ENCODE measurements at regions not wholly inside any gene's neighbourhood (a gene's known extent, or its start where the extent isn't known, plus 50 kb on each side); places are given as distances from the start of the nearest gene placed in this dataset.
"Not testable (repeated sequence)": the region's sequence is repeated elsewhere in the genome, so short reads cannot be mapped to it uniquely, and the experiment has no call there.

DNA sequence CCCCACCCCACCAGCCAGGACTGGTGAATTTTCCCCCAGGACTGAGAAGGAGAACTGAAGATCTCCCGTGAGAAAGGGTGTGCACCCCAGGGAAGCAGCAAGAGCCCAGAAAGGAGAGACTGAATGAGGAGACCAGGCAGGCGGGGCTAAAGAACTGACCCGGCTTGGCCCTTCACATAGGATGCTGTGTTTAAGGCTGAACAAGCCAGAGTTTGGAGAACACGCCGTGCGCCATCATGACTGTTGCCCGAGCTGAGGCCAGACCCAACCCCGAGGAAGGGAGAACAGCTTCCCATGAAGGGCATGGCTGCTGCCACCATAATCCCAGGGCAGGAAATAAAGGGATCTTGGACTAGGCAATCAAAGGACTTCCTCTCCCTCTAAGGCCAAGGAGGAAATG lies 104.7 kb upstream of the SRSF6 start:
- H3K9me3 ChIP-seq, result no peaks in the 10 kb centered on the region

DNA sequence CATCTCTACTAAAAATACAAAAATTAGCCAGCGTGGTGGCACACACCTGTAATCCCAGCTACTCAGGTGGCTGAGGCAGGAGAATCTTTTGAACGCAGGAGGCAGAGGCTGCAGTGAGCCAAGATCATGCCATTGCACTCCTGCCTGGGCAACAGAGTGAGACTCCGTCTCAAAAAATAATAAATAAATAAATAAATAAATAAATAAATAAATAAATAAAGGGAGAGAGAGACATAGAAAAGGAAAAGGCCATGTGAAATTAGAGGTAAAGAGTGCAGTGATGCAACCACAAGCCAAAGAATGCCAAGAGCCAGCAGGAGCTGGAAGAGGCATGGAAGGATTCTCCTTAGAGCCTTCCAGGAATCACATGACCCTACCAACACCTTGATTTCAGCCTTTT lies 107.0 kb upstream of the SRSF6 start:
- H3K27ac ChIP-seq, result not testable (repeated sequence)

More for the DNA sequence above, 104.7 kb upstream of the SRSF6 start:
- intact Hi-C loops (cut with DNase I; ENCODE audit: low total_unique reads), result no loop called here
- no peak for DNase-seq
- H3K4me1 ChIP-seq, result no peaks in the 10 kb centered on the region
- no peak overlapping the region for H3K4me3 ChIP-seq
- no peaks in the 10 kb centered on the region for H3K36me3 ChIP-seq
- H3K27ac ChIP-seq, result no peak overlapping the region
- H3K27me3 ChIP-seq, result peaks cover 0 to 3% of the 10 kb centered on the region in 2 donors
- TF ChIP-seq, protein P1, sequence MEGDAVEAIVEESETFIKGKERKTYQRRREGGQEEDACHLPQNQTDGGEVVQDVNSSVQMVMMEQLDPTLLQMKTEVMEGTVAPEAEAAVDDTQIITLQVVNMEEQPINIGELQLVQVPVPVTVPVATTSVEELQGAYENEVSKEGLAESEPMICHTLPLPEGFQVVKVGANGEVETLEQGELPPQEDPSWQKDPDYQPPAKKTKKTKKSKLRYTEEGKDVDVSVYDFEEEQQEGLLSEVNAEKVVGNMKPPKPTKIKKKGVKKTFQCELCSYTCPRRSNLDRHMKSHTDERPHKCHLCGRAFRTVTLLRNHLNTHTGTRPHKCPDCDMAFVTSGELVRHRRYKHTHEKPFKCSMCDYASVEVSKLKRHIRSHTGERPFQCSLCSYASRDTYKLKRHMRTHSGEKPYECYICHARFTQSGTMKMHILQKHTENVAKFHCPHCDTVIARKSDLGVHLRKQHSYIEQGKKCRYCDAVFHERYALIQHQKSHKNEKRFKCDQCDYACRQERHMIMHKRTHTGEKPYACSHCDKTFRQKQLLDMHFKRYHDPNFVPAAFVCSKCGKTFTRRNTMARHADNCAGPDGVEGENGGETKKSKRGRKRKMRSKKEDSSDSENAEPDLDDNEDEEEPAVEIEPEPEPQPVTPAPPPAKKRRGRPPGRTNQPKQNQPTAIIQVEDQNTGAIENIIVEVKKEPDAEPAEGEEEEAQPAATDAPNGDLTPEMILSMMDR (IDR thresholded peaks at IDR 0.05), result no peak

GRCh38 chr20:43349841-43350240 lies 107.9 kb upstream of the SRSF6 start:
- Histone ChIP-seq H3K27ac (no peak overlapping the region), H3K9me3 (no peaks in the 10 kb centered on the region)

More for the DNA sequence above, 107.0 kb upstream of the SRSF6 start:
- H3K9me3 ChIP-seq; H3K36me3 ChIP-seq; H3K4me1 ChIP-seq; DNase-seq; H3K4me3 ChIP-seq; H3K27me3 ChIP-seq; intact Hi-C loops (cut with DNase I; ENCODE audit: low total_unique reads): not testable (repeated sequence)

GRCh38 chr20:43347839-43348238 lies 109.9 kb upstream of the SRSF6 start:
- H3K36me3 ChIP-seq; H3K27ac ChIP-seq; H3K27me3 ChIP-seq; DNase-seq; H3K4me3 ChIP-seq; intact Hi-C loops (cut with DNase I; ENCODE audit: low total_unique reads); H3K4me1 ChIP-seq: not testable (repeated sequence)
- H3K9me3 ChIP-seq, result peaks cover 0 to 10% (median 0%) of the 10 kb centered on the region in 3 donors

More at GRCh38 chr20:43349841-43350240, 107.9 kb upstream of the SRSF6 start:
- Histone ChIP-seq H3K27me3 (peaks cover 0 to 3% of the 10 kb centered on the region in 2 donors), H3K4me3 (no peak overlapping the region), H3K36me3 (no peaks in the 10 kb centered on the region), H3K4me1 (no peaks in the 10 kb centered on the region)
- no peak for DNase-seq
- TF ChIP-seq, protein P1 (IDR thresholded peaks at IDR 0.05), result no peak
- intact Hi-C loops (cut with DNase I; ENCODE audit: low total_unique reads), result no loop called here

- no peak for DNase-seq
- Histone ChIP-seq H3K4me3 (no peak overlapping the region), H3K4me1 (no peaks in the 10 kb centered on the region), H3K36me3 (no peaks in the 10 kb centered on the region), H3K9me3 (peaks cover 0 to 10% (median 0%) of the 10 kb centered on the region in 3 donors), H3K27me3 (peaks cover 0 to 3% of the 10 kb centered on the region in 2 donors), H3K27ac (no peak overlapping the region)
- intact Hi-C loops (cut with DNase I; ENCODE audit: low total_unique reads), result no loop called here
- TF ChIP-seq, protein P1 (IDR thresholded peaks at IDR 0.05), result no peak
These were observed 112.0 kb upstream of the SRSF6 start for GRCh38 chr20:43345676-43346075.

DNA sequence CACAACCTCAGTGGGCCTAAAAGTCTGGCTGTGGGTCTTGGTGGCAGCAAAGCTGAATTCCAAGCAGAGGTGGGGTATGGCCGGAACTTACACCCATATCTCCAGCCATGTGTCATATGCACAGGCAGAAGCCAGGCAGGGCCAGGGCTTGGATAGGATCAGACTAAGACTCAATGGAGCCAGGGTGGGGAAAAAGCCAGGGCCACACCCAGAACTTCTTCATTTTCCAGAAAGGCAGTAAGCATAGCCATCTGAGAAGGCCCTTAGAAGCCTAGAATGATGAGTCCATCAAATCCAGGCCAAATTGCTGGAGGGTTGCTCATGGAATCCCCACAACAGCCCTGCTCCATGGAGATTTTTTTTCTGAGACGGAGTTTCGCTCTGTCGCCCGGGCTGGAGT lies 116.2 kb upstream of the SRSF6 start:
- Histone ChIP-seq H3K4me1 (no peaks in the 10 kb centered on the region), H3K9me3 (peaks cover 0 to 10% (median 0%) of the 10 kb centered on the region in 3 donors), H3K36me3 (no peaks in the 10 kb centered on the region), H3K4me3 (no peak overlapping the region), H3K27me3 (no peaks in the 10 kb centered on the region), H3K27ac (no peak overlapping the region)
- intact Hi-C loops (cut with DNase I; ENCODE audit: low total_unique reads), result no loop called here
- TF ChIP-seq, protein P1 (IDR thresholded peaks at IDR 0.05), result no peak
- DNase-seq, result no peak

GRCh38 chr20:43337036-43337435 lies 120.7 kb upstream of the SRSF6 start:
- intact Hi-C loops (cut with DNase I; ENCODE audit: low total_unique reads), result no loop called here
- H3K27me3 ChIP-seq, result no peaks in the 10 kb centered on the region

More at GRCh38 chr20:43337036-43337435, 120.7 kb upstream of the SRSF6 start:
- no peak overlapping the region for H3K4me3 ChIP-seq
- no peak overlapping the region for H3K27ac ChIP-seq
- peak in 1 of 2 donors; percentile 19 for DNase-seq
- H3K9me3 ChIP-seq, result peaks cover 0 to 20% (median 14%) of the 10 kb centered on the region in 3 donors
- H3K4me1 ChIP-seq, result no peaks in the 10 kb centered on the region
- H3K36me3 ChIP-seq, result no peaks in the 10 kb centered on the region
- TF ChIP-seq, protein P1 (IDR thresholded peaks at IDR 0.05), result no peak
